Inferior parietal cortex (tissue), 1 donor: ENCODE measurements at regions not wholly inside any gene's neighbourhood (a gene's known extent, or its start where the extent isn't known, plus 50 kb on each side); places are given as distances from the start of the nearest gene placed in this dataset.
"Not testable (repeated sequence)": the region's sequence is repeated elsewhere in the genome, so short reads cannot be mapped to it uniquely, and the experiment has no call there.

Experiments used
- DNase-seq: peaks from one replicate; pipeline ENCODE4 v3.0.0-alpha.2; 2016; ENCODE audit errors: extremely low spot score

GRCh38 chr9:36461323-36461722 is 61.3 kb upstream of the RNF38 start:
- DNase-seq = no peak

- DNase-seq = not testable (repeated sequence)
Observed at GRCh38 chr9:36458430-36458915, 58.4 kb upstream of the RNF38 start.

- no peak for DNase-seq
Observed at GRCh38 chr9:36457836-36458429, 57.9 kb upstream of the RNF38 start.

- no peak for DNase-seq
Observed at GRCh38 chr9:36456480-36457065, 56.5 kb upstream of the RNF38 start.

- no peak for DNase-seq
Observed at GRCh38 chr9:36451949-36452348, 51.9 kb upstream of the RNF38 start.

GRCh38 chr9:36450110-36450732 is 50.2 kb upstream of the RNF38 start:
- DNase-seq = peak; percentile 83
